ENCODE measurements at regions not wholly inside any gene's neighbourhood (a gene's known extent, or its start where the extent isn't known, plus 50 kb on each side); places are given as distances from the start of the nearest gene placed in this dataset.

GRCh38 chr3:18886331-18886730 lies 262.0 kb upstream of the KCNH8 start:
- DNase-seq (ENCODE audit: low read depth in 2 of 2), result no peak

GRCh38 chr3:18885612-18886011 lies 262.7 kb upstream of the KCNH8 start:
- DNase-seq (ENCODE audit: low read depth in 2 of 2), result no peak

- DNase-seq (ENCODE audit: low read depth in 2 of 2), result no peak
These were observed 264.7 kb upstream of the KCNH8 start for GRCh38 chr3:18883571-18883970.

GRCh38 chr3:18880691-18881090 lies 267.6 kb upstream of the KCNH8 start:
- DNase-seq (ENCODE audit: low read depth in 2 of 2), result no peak

- no peak for DNase-seq (ENCODE audit: low read depth in 2 of 2)
These were observed 275.8 kb upstream of the KCNH8 start for GRCh38 chr3:18872466-18872865.

GRCh38 chr3:18870642-18871041 lies 277.7 kb upstream of the KCNH8 start:
- no peak for DNase-seq (ENCODE audit: low read depth in 2 of 2)

GRCh38 chr3:18870074-18870640 lies 278.2 kb upstream of the KCNH8 start:
- DNase-seq (ENCODE audit: low read depth in 2 of 2), result no peak

- peak in 1 of 2 donors; percentile 8 for DNase-seq (ENCODE audit: low read depth in 2 of 2)
These were observed 279.2 kb upstream of the KCNH8 start for GRCh38 chr3:18868911-18869689.

- no peak for DNase-seq (ENCODE audit: low read depth in 2 of 2)
These were observed 281.4 kb upstream of the KCNH8 start for GRCh38 chr3:18866899-18867298.

- no peak for DNase-seq (ENCODE audit: low read depth in 2 of 2)
These were observed 283.2 kb upstream of the KCNH8 start for GRCh38 chr3:18864933-18865731.

GRCh38 chr3:18862077-18862476 lies 286.2 kb upstream of the KCNH8 start:
- no peak for DNase-seq (ENCODE audit: low read depth in 2 of 2)

GRCh38 chr3:18861137-18861536 lies 287.2 kb upstream of the KCNH8 start:
- DNase-seq (ENCODE audit: low read depth in 2 of 2), result no peak

GRCh38 chr3:18853269-18853668 lies 295.0 kb upstream of the KCNH8 start:
- DNase-seq (ENCODE audit: low read depth in 2 of 2), result no peak

- DNase-seq (ENCODE audit: low read depth in 2 of 2), result no peak
These were observed 300.6 kb upstream of the KCNH8 start for GRCh38 chr3:18847583-18848197.

- no peak for DNase-seq (ENCODE audit: low read depth in 2 of 2)
These were observed 304.3 kb upstream of the KCNH8 start for GRCh38 chr3:18843983-18844382.

GRCh38 chr3:18843188-18843587 lies 305.1 kb upstream of the KCNH8 start:
- DNase-seq (ENCODE audit: low read depth in 2 of 2), result no peak

- DNase-seq (ENCODE audit: low read depth in 2 of 2), result no peak
These were observed 306.6 kb upstream of the KCNH8 start for GRCh38 chr3:18841422-18842343.

- no peak for DNase-seq (ENCODE audit: low read depth in 2 of 2)
These were observed 307.7 kb upstream of the KCNH8 start for GRCh38 chr3:18840535-18841137.

- DNase-seq (ENCODE audit: low read depth in 2 of 2), result no peak
These were observed 309.6 kb upstream of the KCNH8 start for GRCh38 chr3:18838758-18839157.

GRCh38 chr3:18837137-18837755 lies 311.1 kb upstream of the KCNH8 start:
- no peak for DNase-seq (ENCODE audit: low read depth in 2 of 2)
